Bronchial epithelial cell (primary cell): ENCODE measurements at regions not wholly inside any gene's neighbourhood (a gene's known extent, or its start where the extent isn't known, plus 50 kb on each side); places are given as distances from the start of the nearest gene placed in this dataset.

Experiments used
- DNase-seq: peaks from one replicate; pipeline ENCODE4 v3.0.0-alpha.2; 2010; ENCODE audit warnings: low read depth
- FAIRE-seq: peaks from 2 replicates; lab custom pipeline; 2011; peaks lifted over from hg19 to GRCh38; lab: Jason Lieb, UNC
- H3K27me3 ChIP-seq: 2 replicates; pipeline ENCODE4 v1.5.1; 2011; ENCODE audit warnings: low read length; ENCODE audit not compliant: control insufficient read depth, insufficient read depth
- H3K36me3 ChIP-seq: 2 replicates; pipeline ENCODE4 v1.5.1; 2011; ENCODE audit warnings: low read length; ENCODE audit not compliant: control insufficient read depth, insufficient read depth
- H3K4me3 ChIP-seq: 2 replicates; pipeline ENCODE4 v1.5.1; 2011; ENCODE audit warnings: mild to moderate bottlenecking, low read depth, low read length, control low read depth
- TF ChIP-seq, protein P1 (sequence below): IDR thresholded peaks from 2 replicates; pipeline ENCODE4 v1.5.1; 2011; ENCODE audit warnings: mild to moderate bottlenecking, moderate library complexity, low read length, control low read depth, inconsistent platforms; ENCODE audit not compliant: insufficient read depth, severe bottlenecking

DNA sequence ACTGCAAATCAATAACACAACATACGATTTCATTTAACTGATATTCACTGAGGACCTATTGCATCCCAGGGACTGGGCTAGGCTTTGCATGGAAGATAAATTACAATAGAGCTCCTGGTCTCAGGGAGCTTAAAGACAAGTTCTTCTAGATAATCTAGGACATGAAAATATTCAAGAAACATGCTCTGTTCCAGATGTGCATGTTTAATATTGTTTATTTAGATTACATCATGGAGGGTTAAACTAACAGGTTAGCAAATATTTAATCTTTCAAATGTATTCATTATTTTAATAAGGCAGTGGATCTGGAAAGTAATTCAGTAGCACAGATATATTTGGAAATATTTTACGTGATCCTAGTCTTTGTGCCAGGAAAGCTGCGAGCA is 2430.3 kb downstream of the PCDH7 start:
- no peaks in the 10 kb centered on the region for H3K36me3 ChIP-seq
- DNase-seq (no peak), FAIRE-seq (no peak)
- H3K4me3 ChIP-seq: no peak overlapping the region
- TF ChIP-seq, protein P1, sequence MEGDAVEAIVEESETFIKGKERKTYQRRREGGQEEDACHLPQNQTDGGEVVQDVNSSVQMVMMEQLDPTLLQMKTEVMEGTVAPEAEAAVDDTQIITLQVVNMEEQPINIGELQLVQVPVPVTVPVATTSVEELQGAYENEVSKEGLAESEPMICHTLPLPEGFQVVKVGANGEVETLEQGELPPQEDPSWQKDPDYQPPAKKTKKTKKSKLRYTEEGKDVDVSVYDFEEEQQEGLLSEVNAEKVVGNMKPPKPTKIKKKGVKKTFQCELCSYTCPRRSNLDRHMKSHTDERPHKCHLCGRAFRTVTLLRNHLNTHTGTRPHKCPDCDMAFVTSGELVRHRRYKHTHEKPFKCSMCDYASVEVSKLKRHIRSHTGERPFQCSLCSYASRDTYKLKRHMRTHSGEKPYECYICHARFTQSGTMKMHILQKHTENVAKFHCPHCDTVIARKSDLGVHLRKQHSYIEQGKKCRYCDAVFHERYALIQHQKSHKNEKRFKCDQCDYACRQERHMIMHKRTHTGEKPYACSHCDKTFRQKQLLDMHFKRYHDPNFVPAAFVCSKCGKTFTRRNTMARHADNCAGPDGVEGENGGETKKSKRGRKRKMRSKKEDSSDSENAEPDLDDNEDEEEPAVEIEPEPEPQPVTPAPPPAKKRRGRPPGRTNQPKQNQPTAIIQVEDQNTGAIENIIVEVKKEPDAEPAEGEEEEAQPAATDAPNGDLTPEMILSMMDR: no peak
- H3K27me3 ChIP-seq: no peaks in the 10 kb centered on the region

DNA sequence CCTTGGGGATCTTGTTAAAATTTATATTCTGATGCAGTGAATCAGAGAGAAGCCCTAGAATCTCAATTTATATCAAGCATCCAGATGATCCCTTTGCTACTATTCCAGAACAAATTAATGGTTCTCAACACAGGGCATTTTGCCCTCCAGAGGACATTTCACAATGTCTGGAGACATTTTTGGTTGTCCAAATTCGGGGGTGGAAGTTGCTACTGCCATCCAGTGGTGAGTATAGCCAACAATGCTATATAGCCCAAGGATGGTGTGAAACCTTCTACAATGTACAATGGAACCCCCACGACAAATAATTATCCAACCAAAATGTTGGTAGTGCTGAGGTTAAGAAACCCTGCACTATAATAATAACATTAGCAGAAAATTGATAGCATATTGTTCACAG is 2440.0 kb downstream of the PCDH7 start:
- TF ChIP-seq, protein P1: peak; percentile 30
- no peak for FAIRE-seq
- DNase-seq: peak; percentile 13
- H3K27me3 ChIP-seq: no peaks in the 10 kb centered on the region
- no peak overlapping the region for H3K4me3 ChIP-seq
- H3K36me3 ChIP-seq: no peaks in the 10 kb centered on the region

DNA sequence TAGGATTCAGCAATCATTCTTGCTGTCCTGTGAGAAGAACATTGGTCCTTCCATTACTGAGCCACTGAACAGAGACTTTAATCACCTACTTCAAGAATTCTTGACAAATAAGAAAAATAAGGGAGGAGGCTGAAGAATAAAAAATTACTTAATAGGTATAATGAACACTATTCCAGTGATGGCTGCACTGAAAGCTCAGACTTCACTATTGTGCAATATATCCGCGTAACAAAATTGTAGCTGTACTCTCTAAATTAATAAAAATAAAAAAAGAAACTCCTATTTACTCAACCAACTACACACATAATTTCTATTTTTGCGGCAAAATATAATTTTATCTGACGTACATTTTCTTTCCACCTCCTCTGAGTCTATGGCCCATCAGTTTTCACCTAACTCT is 2441.0 kb downstream of the PCDH7 start:
- TF ChIP-seq, protein P1: no peak
- no peaks in the 10 kb centered on the region for H3K36me3 ChIP-seq
- no peaks in the 10 kb centered on the region for H3K27me3 ChIP-seq
- no peak overlapping the region for H3K4me3 ChIP-seq
- no peak for DNase-seq
- no peak for FAIRE-seq

DNA sequence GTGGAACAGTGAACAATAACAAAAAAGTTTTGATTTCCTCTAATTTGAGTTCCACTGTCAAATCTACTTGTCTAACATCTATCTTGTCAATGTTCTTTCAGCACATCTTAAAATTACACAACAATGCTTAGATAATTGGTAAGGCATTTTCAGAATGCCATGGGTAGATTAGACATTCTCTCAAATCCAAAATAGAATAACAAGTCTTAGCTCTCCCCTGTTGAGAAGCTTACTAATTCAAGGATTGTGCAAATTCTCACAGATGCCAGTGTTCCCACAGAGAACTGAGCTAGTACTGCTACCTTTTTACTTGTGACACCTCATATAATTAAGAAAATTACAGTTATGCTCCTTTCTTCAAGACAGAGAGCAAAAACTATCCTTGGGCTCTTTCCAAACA is 2442.0 kb downstream of the PCDH7 start:
- H3K27me3 ChIP-seq: no peaks in the 10 kb centered on the region
- FAIRE-seq (no peak), DNase-seq (no peak)
- TF ChIP-seq, protein P1: no peak
- no peaks in the 10 kb centered on the region for H3K36me3 ChIP-seq
- no peak overlapping the region for H3K4me3 ChIP-seq

DNA sequence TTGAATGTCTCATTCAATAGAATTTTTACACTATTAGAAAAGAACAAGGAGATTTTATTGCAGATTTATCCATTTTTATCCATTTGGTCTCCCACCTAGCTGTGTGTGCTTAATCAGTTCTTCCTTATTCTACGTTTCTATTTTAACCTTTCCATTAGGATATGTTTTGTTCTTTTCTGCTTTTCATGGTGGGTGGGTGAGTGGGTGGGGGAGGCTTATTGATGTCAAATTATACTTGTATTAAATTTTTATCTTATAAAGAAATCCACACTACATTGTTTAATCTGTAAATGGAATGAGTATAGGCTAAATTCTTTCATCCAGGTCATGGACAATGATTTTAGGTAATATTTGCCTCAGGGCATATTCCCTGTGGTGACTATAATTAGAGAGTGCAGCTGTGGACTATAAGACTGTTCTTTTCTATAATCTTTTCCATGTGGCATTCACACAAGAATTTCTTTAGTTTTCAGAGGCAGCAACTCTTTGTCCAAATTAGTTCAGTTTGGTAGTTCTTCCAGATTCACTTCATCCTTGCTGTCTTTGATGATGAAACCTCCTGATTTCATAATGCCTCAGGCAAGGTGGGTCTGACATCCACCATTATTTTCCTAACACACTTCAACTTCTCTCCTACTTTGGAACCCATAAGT is 2451.8 kb downstream of the PCDH7 start:
- H3K4me3 ChIP-seq: no peak overlapping the region
- H3K36me3 ChIP-seq: no peaks in the 10 kb centered on the region
- no peak for DNase-seq
- TF ChIP-seq, protein P1: no peak
- FAIRE-seq: no peak
- H3K27me3 ChIP-seq: no peaks in the 10 kb centered on the region

DNA sequence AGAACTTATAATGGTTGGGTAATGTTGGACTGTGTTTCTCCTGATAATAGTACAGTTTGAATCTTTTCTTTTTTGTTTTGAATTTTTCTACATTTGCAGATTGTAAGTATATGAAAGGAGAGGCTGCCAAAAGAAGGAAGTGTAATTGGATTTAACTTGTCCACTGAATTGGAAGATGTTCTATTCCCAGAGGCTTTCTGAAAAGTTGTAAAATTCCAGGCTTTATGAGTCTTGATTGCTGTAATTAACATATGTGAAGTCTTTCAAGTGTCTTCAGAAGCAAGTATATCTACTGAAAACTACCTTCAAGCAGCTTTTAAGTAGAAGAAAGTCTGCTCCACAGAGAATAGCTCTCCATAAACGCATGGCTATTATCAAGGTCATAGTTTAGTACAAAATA is 2456.4 kb downstream of the PCDH7 start:
- Histone ChIP-seq H3K27me3 (no peaks in the 10 kb centered on the region), H3K4me3 (no peak overlapping the region), H3K36me3 (no peaks in the 10 kb centered on the region)
- DNase-seq (no peak), FAIRE-seq (no peak)
- TF ChIP-seq, protein P1: no peak
